K562 (cell line): ENCODE measurements at regions not wholly inside any gene's neighbourhood (a gene's known extent, or its start where the extent isn't known, plus 50 kb on each side); places are given as distances from the start of the nearest gene placed in this dataset.

Experiments used
- MAFF ChIP-seq: IDR thresholded peaks from 2 replicates; pipeline ENCODE4 v1.6.1; 2012; ENCODE audit warnings: low read length, improper control_type of control experiment
- SMC3 ChIP-seq: conservative IDR thresholded peaks from 2 replicates; pipeline ENCODE4 v1.6.1; 2011; ENCODE audit warnings: low read depth, low read length, improper control_type of control experiment; ENCODE audit not compliant: insufficient read depth
- TGIF2 ChIP-seq: sonication (generic); formaldehyde crosslinking; IDR thresholded peaks from 2 replicates; pipeline ENCODE4 v1.8.1; 2022; ENCODE audit warnings: mild to moderate bottlenecking, missing genetic modification reagents, moderate library complexity
- ZNF12 ChIP-seq: sonication (generic); formaldehyde crosslinking; IDR thresholded peaks from 2 replicates; pipeline ENCODE4 v1.4.0; 2020; ENCODE audit warnings: mild to moderate bottlenecking, missing genetic modification reagents
- TF ChIP-seq, protein P1 (sequence below): fragments of 250-450 bp; sonication (Bioruptor Pico); IDR thresholded peaks from 2 replicates; pipeline ENCODE4 v1.5.0; 2020; ENCODE audit warnings: mild to moderate bottlenecking, borderline replicate concordance
- TF ChIP-seq, protein P2 (sequence below), 3 experiments: IDR thresholded peaks in 2 of 3; conservative IDR thresholded peaks in 1 of 3; 2 replicates each; pipeline ENCODE4 v1.5.1; 2011 to 2012; ENCODE audit warnings: low read length in 3 of 3, mild to moderate bottlenecking in 3 of 3, control low read depth in 2 of 3, improper control_type of control experiment in 1 of 3, inconsistent platforms in 1 of 3, low read depth in 1 of 3, mixed read lengths in 1 of 3, moderate library complexity in 1 of 3; ENCODE audit not compliant: insufficient read depth in 2 of 3
- TF ChIP-seq, protein P3 (sequence below): IDR thresholded peaks from 2 replicates; pipeline ENCODE4 v1.6.1; 2012; ENCODE audit warnings: low read depth, low read length, improper control_type of control experiment, borderline replicate concordance

DNA sequence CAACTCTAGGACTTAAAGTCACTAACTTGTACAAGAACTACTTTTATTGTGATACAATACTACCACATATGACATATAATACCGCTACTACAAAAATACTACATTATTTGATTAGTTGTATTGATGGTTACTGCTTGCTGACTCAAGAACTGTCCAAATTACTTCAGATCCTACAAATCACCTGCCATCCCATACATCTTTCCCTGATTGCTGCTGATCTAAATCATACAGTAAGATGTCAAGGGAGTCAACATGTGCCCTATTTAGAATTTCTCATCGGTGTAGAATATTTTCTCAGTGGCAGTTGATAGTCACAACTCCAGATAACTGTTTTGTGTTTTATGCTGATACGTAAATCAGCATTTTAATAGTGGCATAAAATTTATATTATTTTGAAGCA lies 161.0 kb upstream of the DSEL start:
- TF ChIP-seq, protein P1, sequence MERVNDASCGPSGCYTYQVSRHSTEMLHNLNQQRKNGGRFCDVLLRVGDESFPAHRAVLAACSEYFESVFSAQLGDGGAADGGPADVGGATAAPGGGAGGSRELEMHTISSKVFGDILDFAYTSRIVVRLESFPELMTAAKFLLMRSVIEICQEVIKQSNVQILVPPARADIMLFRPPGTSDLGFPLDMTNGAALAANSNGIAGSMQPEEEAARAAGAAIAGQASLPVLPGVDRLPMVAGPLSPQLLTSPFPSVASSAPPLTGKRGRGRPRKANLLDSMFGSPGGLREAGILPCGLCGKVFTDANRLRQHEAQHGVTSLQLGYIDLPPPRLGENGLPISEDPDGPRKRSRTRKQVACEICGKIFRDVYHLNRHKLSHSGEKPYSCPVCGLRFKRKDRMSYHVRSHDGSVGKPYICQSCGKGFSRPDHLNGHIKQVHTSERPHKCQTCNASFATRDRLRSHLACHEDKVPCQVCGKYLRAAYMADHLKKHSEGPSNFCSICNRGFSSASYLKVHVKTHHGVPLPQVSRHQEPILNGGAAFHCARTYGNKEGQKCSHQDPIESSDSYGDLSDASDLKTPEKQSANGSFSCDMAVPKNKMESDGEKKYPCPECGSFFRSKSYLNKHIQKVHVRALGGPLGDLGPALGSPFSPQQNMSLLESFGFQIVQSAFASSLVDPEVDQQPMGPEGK (CRISPR knock-in tag) = no peak
- TF ChIP-seq, protein P2, sequence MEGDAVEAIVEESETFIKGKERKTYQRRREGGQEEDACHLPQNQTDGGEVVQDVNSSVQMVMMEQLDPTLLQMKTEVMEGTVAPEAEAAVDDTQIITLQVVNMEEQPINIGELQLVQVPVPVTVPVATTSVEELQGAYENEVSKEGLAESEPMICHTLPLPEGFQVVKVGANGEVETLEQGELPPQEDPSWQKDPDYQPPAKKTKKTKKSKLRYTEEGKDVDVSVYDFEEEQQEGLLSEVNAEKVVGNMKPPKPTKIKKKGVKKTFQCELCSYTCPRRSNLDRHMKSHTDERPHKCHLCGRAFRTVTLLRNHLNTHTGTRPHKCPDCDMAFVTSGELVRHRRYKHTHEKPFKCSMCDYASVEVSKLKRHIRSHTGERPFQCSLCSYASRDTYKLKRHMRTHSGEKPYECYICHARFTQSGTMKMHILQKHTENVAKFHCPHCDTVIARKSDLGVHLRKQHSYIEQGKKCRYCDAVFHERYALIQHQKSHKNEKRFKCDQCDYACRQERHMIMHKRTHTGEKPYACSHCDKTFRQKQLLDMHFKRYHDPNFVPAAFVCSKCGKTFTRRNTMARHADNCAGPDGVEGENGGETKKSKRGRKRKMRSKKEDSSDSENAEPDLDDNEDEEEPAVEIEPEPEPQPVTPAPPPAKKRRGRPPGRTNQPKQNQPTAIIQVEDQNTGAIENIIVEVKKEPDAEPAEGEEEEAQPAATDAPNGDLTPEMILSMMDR (IDR thresholded peaks at IDR 0.05 in 2 of 3, conservative IDR thresholded peaks at IDR 0.05 in 1 of 3; ENCODE audit: insufficient read depth in 2 of 3, low read depth in 1 of 3, low read length in 3 of 3) = no peak
- no peak for TF ChIP-seq MAFF
- no peak for TF ChIP-seq TGIF2 (CRISPR knock-in tag)
- TF ChIP-seq, protein P3, sequence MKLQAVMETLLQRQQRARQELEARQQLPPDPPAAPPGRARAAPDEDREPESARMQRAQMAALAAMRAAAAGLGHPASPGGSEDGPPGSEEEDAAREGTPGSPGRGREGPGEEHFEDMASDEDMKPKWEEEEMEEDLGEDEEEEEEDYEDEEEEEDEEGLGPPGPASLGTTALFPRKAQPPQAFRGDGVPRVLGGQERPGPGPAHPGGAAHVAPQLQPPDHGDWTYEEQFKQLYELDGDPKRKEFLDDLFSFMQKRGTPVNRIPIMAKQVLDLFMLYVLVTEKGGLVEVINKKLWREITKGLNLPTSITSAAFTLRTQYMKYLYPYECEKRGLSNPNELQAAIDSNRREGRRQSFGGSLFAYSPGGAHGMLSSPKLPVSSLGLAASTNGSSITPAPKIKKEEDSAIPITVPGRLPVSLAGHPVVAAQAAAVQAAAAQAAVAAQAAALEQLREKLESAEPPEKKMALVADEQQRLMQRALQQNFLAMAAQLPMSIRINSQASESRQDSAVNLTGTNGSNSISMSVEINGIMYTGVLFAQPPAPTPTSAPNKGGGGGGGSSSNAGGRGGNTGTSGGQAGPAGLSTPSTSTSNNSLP = no peak
- TF ChIP-seq SMC3 = no peak
- no peak for TF ChIP-seq ZNF12 (CRISPR knock-in tag)
